Muscle of leg (tissue), 3 donors: ENCODE measurements at regions not wholly inside any gene's neighbourhood (a gene's known extent, or its start where the extent isn't known, plus 50 kb on each side); places are given as distances from the start of the nearest gene placed in this dataset.
"Not testable (repeated sequence)": the region's sequence is repeated elsewhere in the genome, so short reads cannot be mapped to it uniquely, and the experiment has no call there.

Experiments used
- DNase-seq: peaks from one replicate; pipeline ENCODE4 v3.0.0; 2013
- H3K27ac ChIP-seq: one replicate; pipeline ENCODE4 v1.5.1; 2013; ENCODE audit warnings: mild to moderate bottlenecking, low read length, control low read depth
- H3K27me3 ChIP-seq: one replicate; pipeline ENCODE4 v1.6.1; 2013; ENCODE audit warnings: low read length; ENCODE audit not compliant: control insufficient read depth, insufficient read depth
- H3K36me3 ChIP-seq: one replicate; pipeline ENCODE4 v1.6.1; 2013; ENCODE audit warnings: low read length; ENCODE audit not compliant: control insufficient read depth, insufficient read depth
- H3K4me1 ChIP-seq: one replicate; pipeline ENCODE4 v1.6.1; 2013; ENCODE audit warnings: low read length; ENCODE audit not compliant: control insufficient read depth, insufficient read depth
- H3K4me3 ChIP-seq: one replicate; pipeline ENCODE4 v1.5.1; 2013; ENCODE audit warnings: low read length, control low read depth
- H3K9me3 ChIP-seq: replicated peaks from 2 replicates; pipeline ENCODE4 v1.6.1; 2013; ENCODE audit warnings: low read depth, low read length; ENCODE audit not compliant: control insufficient read depth
- WGBS: methylation state at CpG from one replicate; pipeline ENCODE4 v1.1.5; 2013; ENCODE audit warnings: missing lambda C conversion rate; ENCODE audit not compliant: insufficient coverage; 5-methylcytosine and 5-hydroxymethylcytosine counted together

DNA sequence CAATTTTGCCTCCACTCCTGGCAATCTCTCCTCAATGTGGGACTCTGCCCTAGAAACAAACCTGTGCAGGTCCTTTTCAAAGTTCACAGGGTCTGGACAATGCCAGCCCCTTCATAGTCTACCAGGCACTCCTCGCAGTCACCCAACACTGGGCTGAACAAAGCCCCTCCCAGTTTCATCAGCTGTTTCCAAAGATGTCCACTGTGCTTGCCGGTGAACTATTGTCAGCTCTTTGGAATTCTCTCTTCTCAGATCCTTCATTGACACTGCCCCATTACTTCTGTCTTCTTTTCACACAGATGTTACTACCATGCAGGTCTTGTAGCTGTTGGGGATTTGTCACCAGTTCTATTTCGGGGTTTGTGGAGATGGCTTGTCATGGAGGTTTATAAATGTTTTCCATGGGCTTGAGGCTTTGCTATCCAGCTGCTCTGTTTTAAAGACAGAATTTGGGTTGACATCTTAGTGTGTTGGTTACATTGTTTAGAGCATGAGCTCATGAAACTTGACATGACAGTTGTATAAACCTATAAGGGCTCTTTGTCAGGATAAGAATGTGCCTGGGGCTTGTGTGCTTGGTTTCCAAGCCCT, 77.3 kb upstream of the DHRS4 start:
- no peak overlapping the region for H3K4me3 ChIP-seq
- H3K27ac ChIP-seq = no peak overlapping the region
- no peaks in the 10 kb centered on the region for H3K4me1 ChIP-seq
- no peaks in the 10 kb centered on the region for H3K36me3 ChIP-seq
- H3K27me3 ChIP-seq = no peaks in the 10 kb centered on the region
- no peak for DNase-seq
- 79% methylated on average over 2 of the region's 3 CpGs for WGBS
- H3K9me3 ChIP-seq = no peaks in the 10 kb centered on the region

DNA sequence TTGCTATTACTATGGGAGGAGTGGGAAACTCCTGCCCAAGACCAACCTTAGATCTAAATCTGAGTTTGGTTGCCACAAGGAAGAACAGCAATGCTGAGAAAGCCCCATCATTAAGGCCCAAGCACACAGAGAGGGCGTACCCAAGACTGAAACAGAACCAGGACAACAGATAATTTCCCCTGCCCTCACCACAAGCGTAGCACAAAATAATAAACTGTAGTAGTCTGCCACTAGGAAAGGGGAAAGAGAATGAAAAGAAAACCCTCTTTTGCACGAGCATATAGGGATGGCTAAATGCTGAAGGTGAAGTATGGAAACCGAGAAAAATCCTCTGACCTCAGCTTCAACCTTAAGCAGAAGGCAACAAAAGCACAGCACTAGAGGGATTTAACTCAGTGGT, 76.5 kb upstream of the DHRS4 start:
- no peak overlapping the region for H3K4me3 ChIP-seq
- no CpG with 5 or more reads among the region's 4 CpGs for WGBS
- no peak for DNase-seq
- H3K27me3 ChIP-seq = no peaks in the 10 kb centered on the region
- H3K4me1 ChIP-seq = no peaks in the 10 kb centered on the region
- no peaks in the 10 kb centered on the region for H3K9me3 ChIP-seq
- no peaks in the 10 kb centered on the region for H3K36me3 ChIP-seq
- H3K27ac ChIP-seq = no peak overlapping the region

DNA sequence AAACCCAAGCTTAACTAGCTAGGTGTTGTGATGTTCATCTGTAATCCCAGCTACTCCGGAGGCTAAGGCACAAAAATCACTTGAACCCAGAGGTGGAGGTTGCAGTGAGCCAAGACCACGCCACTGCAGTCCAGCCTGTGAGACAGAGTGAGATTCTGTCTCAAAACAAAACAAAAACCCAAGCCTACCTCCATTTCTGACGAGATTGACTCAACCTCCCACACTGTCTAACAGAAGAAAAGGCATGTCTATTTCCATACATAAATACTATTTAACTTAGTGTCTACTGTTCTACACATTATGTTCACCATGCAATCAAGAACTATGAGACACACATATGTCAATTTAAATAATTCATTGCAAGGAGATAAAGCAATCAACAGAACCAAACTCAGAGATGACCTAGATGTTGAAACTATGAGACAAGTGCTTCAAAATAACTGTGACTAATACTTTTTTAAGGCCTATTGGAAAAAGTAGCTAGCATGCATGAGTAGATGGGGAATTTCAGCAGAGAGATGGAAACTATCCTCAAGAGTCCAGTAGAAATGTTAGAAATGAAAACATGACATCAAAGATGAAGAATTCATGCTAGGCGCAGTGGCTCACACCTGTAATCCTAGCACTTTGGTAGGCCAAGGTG, 75.9 kb upstream of the DHRS4 start:
- Histone ChIP-seq H3K4me3 (no peak overlapping the region), H3K27ac (no peak overlapping the region), H3K9me3 (no peaks in the 10 kb centered on the region), H3K36me3 (no peaks in the 10 kb centered on the region), H3K4me1 (no peaks in the 10 kb centered on the region), H3K27me3 (no peaks in the 10 kb centered on the region)
- WGBS = 63% methylated on average over 1 of the region's 4 CpGs
- no peak for DNase-seq

DNA sequence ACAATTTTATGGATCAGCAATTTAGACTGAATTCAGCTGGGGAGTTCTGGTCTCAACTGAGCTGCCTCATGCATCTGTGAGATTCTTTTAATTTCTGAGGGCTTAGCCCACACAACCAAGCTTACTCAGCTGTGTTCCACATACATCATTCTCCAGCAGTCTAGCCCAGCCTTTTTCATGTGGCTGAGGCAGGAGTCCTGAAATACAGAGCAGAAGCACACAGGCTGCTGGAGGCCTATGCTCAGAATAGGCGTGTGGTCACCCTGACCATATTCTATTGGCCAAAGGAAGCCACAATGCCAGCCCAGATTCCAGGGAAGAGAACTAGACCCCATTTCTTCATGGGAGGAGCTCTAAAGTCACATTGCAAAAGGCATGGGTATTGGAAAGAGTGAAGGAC, 72.3 kb upstream of the DHRS4 start:
- H3K4me1 ChIP-seq = no peaks in the 10 kb centered on the region
- WGBS = 80% methylated on average over 1 of the region's 1 CpG
- no peaks in the 10 kb centered on the region for H3K9me3 ChIP-seq
- no peak overlapping the region for H3K27ac ChIP-seq
- H3K27me3 ChIP-seq = no peaks in the 10 kb centered on the region
- no peaks in the 10 kb centered on the region for H3K36me3 ChIP-seq
- DNase-seq = peak; percentile 11
- no peak overlapping the region for H3K4me3 ChIP-seq

DNA sequence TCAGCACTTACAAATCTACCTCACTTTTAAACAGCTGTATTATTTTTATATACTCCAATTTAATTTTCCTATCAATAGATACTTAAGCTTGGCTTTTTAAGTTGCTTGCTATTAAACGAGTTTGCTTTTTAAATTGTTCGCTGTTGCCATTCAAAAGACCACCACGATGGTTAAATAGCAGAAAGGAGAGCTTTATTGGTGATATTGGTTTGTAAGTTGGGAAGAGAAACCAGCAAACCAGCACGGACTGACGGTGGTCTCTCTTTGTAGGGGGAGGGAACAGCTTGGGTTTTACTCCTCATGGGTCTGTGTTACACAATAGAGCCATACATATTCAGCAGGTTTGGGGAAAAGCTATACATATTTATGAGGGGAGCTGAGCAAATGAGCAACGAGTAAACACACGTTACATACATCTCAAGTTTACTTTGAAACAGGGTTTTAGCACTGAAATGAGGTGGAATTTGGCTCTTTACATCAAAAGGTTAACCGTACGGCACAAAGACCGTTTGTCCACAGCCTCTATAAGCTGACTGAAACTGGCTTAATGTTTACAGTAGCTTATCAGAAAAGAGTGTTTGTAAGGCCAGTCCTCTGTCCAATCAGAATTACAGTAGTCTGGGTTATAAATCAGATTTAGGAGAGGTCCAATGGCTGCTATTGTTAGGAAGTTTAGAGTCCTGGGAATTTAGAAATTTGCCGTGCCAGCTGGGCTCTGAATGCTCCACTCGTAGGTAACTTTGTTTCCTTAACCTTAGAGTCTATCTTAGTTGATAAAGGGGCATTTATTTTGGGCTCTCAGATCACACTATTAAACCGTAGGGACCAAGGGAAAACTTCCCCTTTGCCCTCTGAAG, 69.7 kb upstream of the DHRS4 start:
- WGBS = 66% methylated on average over 6 of the region's 13 CpGs
- no peak for DNase-seq
- Histone ChIP-seq H3K27me3 (no peaks in the 10 kb centered on the region), H3K9me3 (no peaks in the 10 kb centered on the region), H3K4me3 (no peak overlapping the region), H3K27ac (no peak overlapping the region), H3K4me1 (no peaks in the 10 kb centered on the region), H3K36me3 (no peaks in the 10 kb centered on the region)

DNA sequence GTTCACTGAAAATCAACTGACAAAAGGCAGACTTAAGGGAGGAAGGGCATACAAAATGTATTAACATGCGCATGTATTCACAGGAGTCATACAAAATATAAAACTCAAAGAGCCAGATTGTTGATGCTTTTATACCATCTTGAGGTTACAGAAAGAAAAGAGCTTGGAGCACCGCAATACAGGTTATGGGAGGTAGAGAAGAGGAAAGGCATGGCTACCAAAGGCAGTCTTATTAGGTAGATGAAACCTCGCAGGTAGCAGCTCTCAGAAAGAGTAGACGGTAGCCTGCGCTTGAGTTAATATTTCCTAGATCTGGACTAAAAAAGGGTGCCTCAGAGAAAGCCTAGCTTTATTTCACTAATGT, 69.0 kb upstream of the DHRS4 start:
- Histone ChIP-seq H3K27ac (no peak overlapping the region), H3K36me3 (no peaks in the 10 kb centered on the region), H3K4me1 (no peaks in the 10 kb centered on the region), H3K27me3 (no peaks in the 10 kb centered on the region), H3K9me3 (no peaks in the 10 kb centered on the region), H3K4me3 (no peak overlapping the region)
- 86% methylated on average over 1 of the region's 5 CpGs for WGBS
- no peak for DNase-seq

DNA sequence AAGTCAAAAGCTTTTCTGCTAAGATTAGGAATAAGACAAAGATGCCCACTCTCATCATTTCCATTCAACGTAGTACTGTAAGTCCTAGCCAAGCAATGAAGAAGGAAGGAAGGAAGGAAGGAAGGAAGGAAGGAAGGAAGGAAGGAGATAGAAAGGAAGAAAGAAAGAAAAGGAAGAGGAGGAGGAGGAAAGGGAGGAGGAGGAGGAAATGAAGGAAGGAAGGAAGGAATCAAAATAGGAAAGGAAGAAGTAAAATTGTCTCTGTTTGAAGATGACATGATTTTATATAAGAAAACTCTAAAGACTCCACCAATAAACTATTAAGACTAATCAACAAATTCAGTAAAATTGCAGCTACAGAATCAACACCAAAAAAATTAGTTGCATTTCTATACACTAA, 66.0 kb upstream of the DHRS4 start:
- no CpG with 5 or more reads among the region's 1 CpG for WGBS
- no peaks in the 10 kb centered on the region for H3K9me3 ChIP-seq
- no peak for DNase-seq

DNA sequence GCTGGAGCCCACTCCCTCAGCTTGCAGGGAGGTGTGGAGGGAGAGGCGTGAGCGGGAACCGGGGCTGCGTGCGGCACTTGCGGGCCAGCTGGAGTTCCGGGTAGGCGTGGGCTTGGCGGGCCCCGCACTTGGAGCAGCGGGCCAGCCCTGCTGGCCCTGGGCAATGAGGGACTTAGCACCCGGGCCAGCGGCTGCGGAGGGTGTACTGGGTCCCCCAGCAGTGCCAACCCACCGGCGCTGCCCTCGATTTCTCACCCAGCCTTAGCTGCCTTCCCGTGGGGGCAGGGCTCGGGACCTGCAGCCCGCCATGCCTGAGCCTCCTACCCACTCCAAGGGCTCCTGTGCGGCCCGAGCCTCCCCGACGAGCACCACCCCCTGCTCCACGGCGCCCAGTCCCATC, 61.9 kb upstream of the DHRS4 start:
- 95% methylated on average over 13 of the region's 26 CpGs for WGBS
- DNase-seq, H3K4me3 ChIP-seq, H3K36me3 ChIP-seq, H3K4me1 ChIP-seq, H3K27me3 ChIP-seq, H3K9me3 ChIP-seq, H3K27ac ChIP-seq: not testable (repeated sequence)

More for the DNA sequence above, 66.0 kb upstream of the DHRS4 start:
- no peaks in the 10 kb centered on the region for H3K4me1 ChIP-seq
- H3K36me3 ChIP-seq = no peaks in the 10 kb centered on the region
- no peaks in the 10 kb centered on the region for H3K27me3 ChIP-seq
- no peak overlapping the region for H3K4me3 ChIP-seq
- H3K27ac ChIP-seq = no peak overlapping the region

DNA sequence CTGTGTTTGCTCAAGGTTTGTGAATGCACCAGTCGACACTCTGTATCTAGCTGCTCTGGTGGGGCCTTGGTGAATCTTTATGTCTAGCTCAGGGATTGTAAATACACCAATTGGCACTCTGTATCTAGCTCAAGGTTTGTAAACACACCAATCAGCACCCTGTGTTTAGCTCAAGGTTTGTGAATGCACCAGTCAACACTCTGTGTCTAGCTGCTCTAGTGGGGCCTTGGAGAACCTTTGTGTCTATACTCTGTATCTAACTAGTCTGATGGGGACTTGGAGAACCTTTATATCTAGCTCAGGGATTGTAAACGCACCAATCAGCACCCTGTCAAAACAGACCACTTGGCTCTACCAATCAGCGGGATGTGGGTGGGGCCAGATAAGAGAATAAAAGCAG, 61.3 kb upstream of the DHRS4 start:
- H3K36me3 ChIP-seq, H3K4me1 ChIP-seq, H3K4me3 ChIP-seq, DNase-seq, H3K27me3 ChIP-seq, H3K9me3 ChIP-seq, H3K27ac ChIP-seq: not testable (repeated sequence)
- WGBS = no CpG with 5 or more reads among the region's 3 CpGs

DNA sequence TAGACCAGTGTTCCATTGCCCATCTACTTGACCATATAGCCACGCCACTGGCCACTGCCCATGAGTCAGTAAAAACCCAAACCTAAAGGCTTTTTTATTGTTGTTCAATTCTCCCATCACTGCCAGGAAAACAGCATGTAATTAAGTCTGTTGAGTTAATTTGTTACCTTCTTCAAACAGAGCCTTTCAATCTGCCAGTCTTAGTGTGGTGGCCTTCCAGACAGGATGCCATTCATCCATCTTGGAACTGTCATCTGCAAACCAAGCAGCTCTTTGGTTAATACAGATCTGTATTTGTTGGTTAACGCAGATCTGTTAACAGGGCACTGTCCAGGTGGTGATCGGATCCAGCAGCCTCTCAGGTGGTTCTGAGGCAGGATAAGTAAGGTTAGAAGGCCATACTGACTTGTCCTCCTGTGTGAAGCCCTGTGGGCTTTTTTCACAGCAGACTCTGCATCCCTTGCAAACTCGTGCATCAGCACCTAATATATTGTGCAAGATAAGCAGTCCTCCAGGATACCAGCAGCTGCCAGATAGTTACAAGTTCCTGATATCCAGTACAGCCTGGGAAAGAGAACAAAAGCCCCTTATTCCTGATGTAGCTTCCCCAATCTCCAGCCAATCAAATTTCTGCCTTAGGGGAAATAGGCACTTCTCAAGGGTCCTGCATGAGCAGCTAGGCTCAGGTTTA, 59.1 kb upstream of the DHRS4 start:
- Histone ChIP-seq H3K9me3 (no peaks in the 10 kb centered on the region), H3K27ac (no peak overlapping the region), H3K27me3 (no peaks in the 10 kb centered on the region), H3K36me3 (no peaks in the 10 kb centered on the region), H3K4me1 (no peaks in the 10 kb centered on the region), H3K4me3 (no peak overlapping the region)
- 72% methylated on average over 2 of the region's 4 CpGs for WGBS
- no peak for DNase-seq
